RKO (cell line): ENCODE measurements at regions not wholly inside any gene's neighbourhood (a gene's known extent, or its start where the extent isn't known, plus 50 kb on each side); places are given as distances from the start of the nearest gene placed in this dataset.

Experiments used
- DNase-seq: peaks from one replicate; pipeline ENCODE4 v3.0.0-alpha.2; 2016; ENCODE audit warnings: low spot score

- DNase-seq, result no peak
Measured at GRCh38 chr22:48097723-48098122, 1335.3 kb downstream of the TBC1D22A start.

DNA sequence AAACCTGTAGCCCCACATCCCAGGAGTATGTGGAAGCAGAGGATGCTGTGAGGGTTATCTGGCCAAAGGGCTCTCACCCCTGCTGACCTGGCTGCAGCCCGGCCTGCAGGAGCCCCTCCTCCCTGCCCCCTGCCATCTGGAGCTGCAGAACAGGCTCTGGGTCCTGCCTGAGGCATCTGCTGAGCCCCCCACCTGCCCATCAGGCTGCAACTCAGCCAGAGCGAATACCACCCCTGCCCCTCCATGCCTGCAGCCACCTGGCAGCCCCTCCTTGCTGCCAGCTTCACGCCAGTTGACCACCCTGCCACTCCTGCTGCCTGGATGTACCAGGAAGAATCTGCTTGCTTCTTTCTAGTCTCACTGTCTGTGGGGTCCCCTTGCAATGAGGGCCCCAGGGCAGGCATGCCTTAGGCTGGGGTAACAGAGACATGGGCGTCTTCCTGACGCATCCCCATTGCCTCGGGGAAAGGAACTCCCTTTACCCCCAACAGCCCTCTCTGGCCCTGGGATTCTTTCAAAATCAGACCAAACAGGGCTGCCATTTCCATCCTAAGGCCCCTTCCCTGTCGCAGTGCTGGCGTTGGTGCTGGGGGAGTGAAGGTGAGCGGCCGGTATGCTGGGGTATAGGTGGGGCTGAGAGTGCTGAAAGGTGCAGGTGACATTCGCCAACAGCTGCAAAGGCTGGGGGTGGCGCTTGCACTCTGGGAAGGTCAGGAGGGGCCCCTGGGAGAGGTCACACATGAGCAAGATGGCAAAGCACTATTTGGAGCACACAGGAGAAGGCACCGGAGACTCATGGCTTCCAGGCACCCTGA, 1334.6 kb downstream of the TBC1D22A start:
- no peak for DNase-seq

- no peak for DNase-seq
Measured at GRCh38 chr22:48096411-48096810, 1334.0 kb downstream of the TBC1D22A start.

- DNase-seq, result no peak
Measured at GRCh38 chr22:48093981-48094380, 1331.5 kb downstream of the TBC1D22A start.

GRCh38 chr22:48092866-48093265, 1330.4 kb downstream of the TBC1D22A start:
- no peak for DNase-seq

DNA sequence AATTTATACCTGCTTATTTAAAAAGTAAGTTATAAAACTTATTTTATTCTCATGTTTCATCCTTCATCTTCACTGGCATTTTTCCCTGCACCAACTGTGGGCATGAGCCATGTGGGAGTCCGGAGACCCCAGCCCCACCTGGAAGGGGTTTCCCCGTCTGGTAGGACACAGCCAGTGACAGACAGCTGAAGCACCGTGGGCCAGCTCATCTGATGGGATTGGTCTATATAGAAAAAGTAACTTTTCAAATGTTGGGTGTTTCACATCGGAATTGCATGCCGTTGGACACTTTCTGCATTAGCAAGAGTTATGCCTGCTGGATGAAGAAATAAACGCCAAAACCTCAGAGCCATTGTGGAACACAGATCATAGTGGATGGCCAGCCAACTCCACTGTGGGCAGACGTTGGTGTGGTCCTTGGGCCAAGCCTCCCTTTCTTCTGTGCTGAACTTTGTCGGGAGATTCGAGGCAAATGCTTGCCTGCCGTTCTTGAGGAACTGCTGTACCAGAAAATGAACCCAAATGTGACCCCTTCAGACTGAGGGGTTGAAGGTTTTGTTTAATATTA, 1329.3 kb downstream of the TBC1D22A start:
- no peak for DNase-seq

DNA sequence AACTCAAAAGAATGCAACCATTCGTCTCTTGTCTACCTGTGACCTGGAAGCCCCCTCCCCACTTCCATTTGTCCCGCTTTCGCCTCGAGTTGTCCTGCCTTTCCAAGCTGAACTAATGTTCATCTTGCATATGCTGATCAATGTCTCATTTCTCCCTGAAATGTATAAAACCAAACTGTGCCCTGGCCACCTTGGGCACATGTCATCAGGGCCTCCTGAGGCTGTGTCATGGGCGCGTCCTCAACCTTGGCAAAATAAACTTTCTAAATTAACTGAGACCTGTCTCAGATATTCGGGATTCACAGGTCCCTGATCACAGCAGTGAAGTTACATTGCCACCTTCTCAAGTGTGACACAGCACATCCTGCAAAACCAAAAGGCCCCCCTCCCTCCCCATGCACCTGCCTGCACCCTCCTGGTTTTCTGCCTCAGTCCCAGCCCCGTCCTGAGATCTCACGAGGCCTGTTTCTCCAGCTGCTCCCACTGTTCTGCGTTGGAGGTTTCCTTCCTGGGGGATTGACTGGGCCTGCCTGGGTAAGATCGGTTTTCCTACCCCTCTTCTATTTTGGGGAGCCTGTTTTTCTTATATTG, 1328.7 kb downstream of the TBC1D22A start:
- no peak for DNase-seq

GRCh38 chr22:48090332-48090672, 1327.9 kb downstream of the TBC1D22A start:
- DNase-seq, result no peak

DNA sequence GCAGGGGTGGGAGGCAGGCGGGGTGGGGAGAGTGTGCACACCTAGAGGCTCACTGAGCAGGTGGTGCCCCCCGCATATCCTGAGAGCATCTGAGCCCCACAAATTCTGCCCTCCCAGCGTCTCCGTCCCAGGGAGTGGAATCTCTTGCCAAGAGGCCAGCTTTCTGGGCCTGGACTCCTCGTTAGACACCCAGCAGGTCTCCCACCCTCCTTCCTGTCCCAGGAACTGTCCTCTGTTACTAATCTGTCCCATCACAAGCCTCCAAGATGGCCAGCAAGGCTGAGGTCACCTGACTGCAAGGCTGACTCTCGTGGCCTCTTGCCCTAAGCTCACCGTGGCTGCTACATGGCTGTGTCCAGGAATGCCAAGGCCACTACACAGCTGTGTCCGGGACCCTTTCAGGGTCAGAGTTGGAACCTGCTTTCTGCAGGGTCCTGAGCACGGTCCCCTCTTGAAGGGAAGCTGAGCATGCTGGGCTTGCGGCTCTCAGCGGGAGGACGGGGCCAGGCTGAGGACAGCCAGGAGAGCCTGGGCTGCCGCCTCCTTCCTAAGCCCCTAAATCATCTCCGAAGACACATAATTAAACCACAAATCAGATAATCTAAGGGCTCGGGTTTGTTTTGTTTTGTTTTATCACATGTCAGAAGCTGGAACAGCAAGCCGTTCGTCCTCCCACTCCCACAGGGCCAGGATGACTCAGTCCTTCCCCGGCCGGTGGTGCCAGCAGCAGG, 1327.3 kb downstream of the TBC1D22A start:
- no peak for DNase-seq

- DNase-seq, result no peak
Measured at GRCh38 chr22:48088926-48089536, 1326.6 kb downstream of the TBC1D22A start.

- no peak for DNase-seq
Measured at GRCh38 chr22:48088251-48088650, 1325.8 kb downstream of the TBC1D22A start.

- no peak for DNase-seq
Measured at GRCh38 chr22:48085901-48086645, 1323.6 kb downstream of the TBC1D22A start.

DNA sequence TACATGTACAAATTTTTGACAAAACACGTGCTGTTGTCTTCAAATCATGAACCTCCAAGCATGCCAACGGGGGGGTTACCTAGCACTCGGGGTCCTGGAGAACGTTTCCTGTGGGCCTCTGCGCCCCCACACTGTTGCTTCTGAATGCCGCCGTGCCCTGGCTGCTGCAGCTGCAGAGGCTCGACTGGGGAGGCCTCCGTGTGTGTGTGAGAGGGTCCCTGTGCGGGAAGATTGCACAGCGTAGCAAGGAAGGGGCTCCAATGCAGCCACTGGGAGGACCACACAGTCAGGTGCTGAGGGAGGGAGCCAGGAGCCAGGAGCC, 1322.2 kb downstream of the TBC1D22A start:
- DNase-seq, result no peak

GRCh38 chr22:48084041-48084728, 1321.7 kb downstream of the TBC1D22A start:
- no peak for DNase-seq

- DNase-seq, result no peak
Measured at GRCh38 chr22:48083502-48083901, 1321.1 kb downstream of the TBC1D22A start.

GRCh38 chr22:48082284-48082683, 1319.8 kb downstream of the TBC1D22A start:
- no peak for DNase-seq

DNA sequence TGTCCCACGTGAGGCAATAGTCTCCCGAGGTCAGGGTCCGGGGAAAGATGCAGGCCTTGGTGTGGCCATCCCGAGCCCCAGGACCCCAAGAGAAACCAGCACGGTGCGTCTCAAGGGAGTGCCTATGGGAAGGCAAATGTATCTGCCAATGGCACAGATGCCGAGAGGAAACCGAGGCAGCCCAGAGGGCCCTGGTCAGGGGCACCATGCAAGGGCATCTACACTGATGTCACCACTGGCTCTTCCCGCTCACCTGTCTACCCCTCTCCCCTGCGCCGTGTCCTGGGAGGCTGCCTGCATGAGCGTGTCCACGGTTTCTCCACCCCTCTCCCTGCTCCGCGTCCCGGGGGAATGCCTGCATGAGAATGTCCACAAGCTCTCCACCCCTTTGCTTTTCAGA, 1318.8 kb downstream of the TBC1D22A start:
- no peak for DNase-seq

- DNase-seq, result no peak
Measured at GRCh38 chr22:48080316-48081165, 1318.1 kb downstream of the TBC1D22A start.

DNA sequence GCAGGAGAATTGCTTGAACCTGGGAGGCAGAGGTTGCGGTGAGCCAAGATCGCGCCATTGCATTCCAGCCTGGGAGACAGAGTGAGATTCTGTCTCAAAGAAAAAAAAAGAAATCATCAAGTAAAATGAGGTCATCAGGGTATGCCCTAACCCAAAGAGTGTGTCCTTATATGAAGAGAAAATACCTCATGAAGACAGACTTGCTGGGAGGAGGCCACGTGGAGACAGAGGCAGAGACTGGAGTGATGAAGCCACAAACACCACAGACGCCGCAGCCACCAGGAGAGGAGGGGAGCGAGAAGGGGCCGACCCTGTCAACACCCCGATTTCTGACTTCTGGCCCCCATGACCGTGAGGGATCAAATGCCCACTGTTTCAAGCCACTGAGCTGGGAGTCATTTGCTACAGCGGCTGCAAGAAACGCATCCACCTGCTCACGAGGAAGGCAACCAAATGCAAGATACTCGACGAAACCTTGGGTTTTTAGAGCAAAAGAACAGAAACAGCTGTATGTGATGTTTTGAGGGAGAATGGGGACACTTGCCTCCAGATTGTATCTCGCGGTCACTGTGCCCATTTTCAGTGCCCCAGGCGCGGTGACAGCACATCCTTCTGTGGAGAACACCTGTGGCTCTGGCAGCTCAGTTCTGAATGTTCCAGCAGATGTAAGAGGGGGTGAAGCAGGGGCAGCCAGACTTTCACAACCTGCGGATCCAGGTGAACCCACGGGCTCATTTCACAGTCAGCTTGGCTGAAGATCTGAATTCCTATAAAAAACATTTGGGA, 1317.2 kb downstream of the TBC1D22A start:
- DNase-seq, result no peak
